ENCODE measurements at regions not wholly inside any gene's neighbourhood (a gene's known extent, or its start where the extent isn't known, plus 50 kb on each side); places are given as distances from the start of the nearest gene placed in this dataset.
A peak's percentile ranks its signal among the peaks of the same experiment; 100 is the strongest.

GRCh38 chr10:61356354-61356753 lies 96.8 kb downstream of the TMEM26 start:
- DNase-seq = peak in 1 of 3 donors; percentile 16
- Histone ChIP-seq H4K20me1 (ENCODE audit: insufficient read depth, low read length) (no peaks in the 10 kb centered on the region), H3K9ac (ENCODE audit: insufficient read depth, low read length, poor library complexity, severe bottlenecking) (no peak overlapping the region), H3K9me3 (replicated peaks in 1 of 2; ENCODE audit: control insufficient read depth in 1 of 2, insufficient read depth in 1 of 2, low read length in 2 of 2) (no peaks in the 10 kb centered on the region), H3K27ac (ENCODE audit: low read depth in 1 of 2, low read length in 2 of 2) (no peak overlapping the region), H3K36me3 (replicated peaks in 1 of 2; ENCODE audit: control insufficient read depth in 1 of 2, insufficient read depth in 2 of 2, low read length in 2 of 2) (no peaks in the 10 kb centered on the region), H2AFZ (ENCODE audit: insufficient read depth, low read depth, low read length, poor library complexity, severe bottlenecking) (no peak overlapping the region), H3K4me2 (replicated peaks; ENCODE audit: extremely low read depth, low read length, poor library complexity, severe bottlenecking) (no peak overlapping the region), H3K27me3 (ENCODE audit: control insufficient read depth in 2 of 2, insufficient read depth in 2 of 2, low read length in 2 of 2) (no peaks in the 10 kb centered on the region), H3K4me1 (ENCODE audit: control insufficient read depth in 1 of 2, insufficient read depth in 2 of 2, low read length in 2 of 2) (no peaks in the 10 kb centered on the region), H3K4me3 (replicated peaks in 1 of 3; ENCODE audit: low read depth in 2 of 3, low read length in 3 of 3) (no peak overlapping the region), H3K79me2 (ENCODE audit: insufficient read depth, low read length) (no peaks in the 10 kb centered on the region)
- intact Hi-C loops (cut with micrococcal nuclease) = no loop called here
- Mint-ChIP-seq H3K9me3 (peaks cover 0 to 6% (median 0%) of the 10 kb centered on the region in 7 donors), H3K27ac (no peak overlapping the region), H3K4me1 (no peaks in the 10 kb centered on the region), H3K27me3 (ENCODE audit: low read depth in 3 of 3) (peaks cover 0 to 1% (median 0%) of the 10 kb centered on the region in 3 donors), H3K4me3 (no peak overlapping the region), H3K36me3 (no peaks in the 10 kb centered on the region)
- no peak for TF ChIP-seq CTCF (IDR thresholded peaks at IDR 0.05)

GRCh38 chr10:61355211-61355610 lies 98.0 kb downstream of the TMEM26 start:
- H3K4me1 Mint-ChIP-seq = no peaks in the 10 kb centered on the region
- WGBS (ENCODE audit: insufficient coverage) = no CpG with 5 or more reads among the region's 1 CpG

More at GRCh38 chr10:61355211-61355610, 98.0 kb downstream of the TMEM26 start:
- TF ChIP-seq CTCF (IDR thresholded peaks at IDR 0.05) = no peak
- Mint-ChIP-seq H3K36me3 (no peaks in the 10 kb centered on the region), H3K27ac (no peak overlapping the region), H3K27me3 (ENCODE audit: low read depth in 3 of 3) (peaks cover 0 to 1% (median 0%) of the 10 kb centered on the region in 3 donors), H3K4me3 (no peak overlapping the region), H3K9me3 (peaks cover 0 to 6% (median 0%) of the 10 kb centered on the region in 7 donors)
- no peak for DNase-seq
- Histone ChIP-seq H2AFZ (ENCODE audit: insufficient read depth, low read depth, low read length, poor library complexity, severe bottlenecking) (no peak overlapping the region), H3K4me3 (replicated peaks in 1 of 3; ENCODE audit: low read depth in 2 of 3, low read length in 3 of 3) (no peak overlapping the region), H3K36me3 (replicated peaks in 1 of 2; ENCODE audit: control insufficient read depth in 1 of 2, insufficient read depth in 2 of 2, low read length in 2 of 2) (no peaks in the 10 kb centered on the region), H3K9ac (ENCODE audit: insufficient read depth, low read length, poor library complexity, severe bottlenecking) (no peak overlapping the region), H3K27ac (ENCODE audit: low read depth in 1 of 2, low read length in 2 of 2) (no peak overlapping the region), H3K9me3 (replicated peaks in 1 of 2; ENCODE audit: control insufficient read depth in 1 of 2, insufficient read depth in 1 of 2, low read length in 2 of 2) (no peaks in the 10 kb centered on the region), H3K4me2 (replicated peaks; ENCODE audit: extremely low read depth, low read length, poor library complexity, severe bottlenecking) (no peak overlapping the region), H3K4me1 (ENCODE audit: control insufficient read depth in 1 of 2, insufficient read depth in 2 of 2, low read length in 2 of 2) (no peaks in the 10 kb centered on the region), H3K79me2 (ENCODE audit: insufficient read depth, low read length) (no peaks in the 10 kb centered on the region), H4K20me1 (ENCODE audit: insufficient read depth, low read length) (no peaks in the 10 kb centered on the region), H3K27me3 (ENCODE audit: control insufficient read depth in 2 of 2, insufficient read depth in 2 of 2, low read length in 2 of 2) (no peaks in the 10 kb centered on the region)
- intact Hi-C loops (cut with micrococcal nuclease) = no loop called here

Data from CD14-positive monocyte (primary cell).